ENCODE measurements at regions not wholly inside any gene's neighbourhood (a gene's known extent, or its start where the extent isn't known, plus 50 kb on each side); places are given as distances from the start of the nearest gene placed in this dataset.

DNA sequence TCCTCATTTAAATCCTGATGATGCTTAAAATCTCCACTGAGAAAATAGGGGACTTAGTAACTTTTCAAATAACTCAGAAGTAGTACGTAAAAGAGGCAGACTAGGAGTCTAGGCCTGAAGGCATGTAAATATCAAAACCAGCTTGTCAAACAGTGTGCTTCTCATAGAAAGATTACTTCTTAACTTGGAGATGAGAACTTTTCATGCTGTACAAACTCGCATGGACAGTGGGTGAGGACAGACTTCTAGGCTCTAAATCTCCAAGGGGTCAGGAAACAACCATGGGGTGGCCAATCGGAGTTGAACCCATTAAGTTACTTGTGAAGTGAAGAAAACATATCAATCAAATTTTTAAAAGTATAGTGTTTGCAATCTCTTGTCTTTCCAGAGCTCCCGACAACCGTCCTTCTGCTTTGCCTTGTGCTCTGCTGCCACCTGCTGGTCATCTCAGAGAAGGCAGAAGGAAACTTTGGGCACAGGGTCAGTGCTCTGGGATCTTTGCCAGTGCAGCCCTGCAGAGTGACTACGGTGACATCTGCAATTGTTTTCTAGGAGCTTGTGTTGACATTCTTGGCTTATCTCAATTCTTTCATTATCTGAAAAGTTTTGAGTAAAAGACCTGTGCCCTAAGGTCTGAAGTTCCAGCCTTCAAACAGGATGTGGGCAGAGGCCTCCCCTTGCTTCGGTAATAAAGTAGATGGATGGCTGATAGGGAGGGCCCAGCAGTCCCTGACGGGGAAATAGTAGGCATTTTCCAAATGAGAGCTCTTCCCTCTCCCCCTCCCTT, 105.1 kb upstream of the PDE4B start:
- peak; percentile 74 for DNase-seq

DNA sequence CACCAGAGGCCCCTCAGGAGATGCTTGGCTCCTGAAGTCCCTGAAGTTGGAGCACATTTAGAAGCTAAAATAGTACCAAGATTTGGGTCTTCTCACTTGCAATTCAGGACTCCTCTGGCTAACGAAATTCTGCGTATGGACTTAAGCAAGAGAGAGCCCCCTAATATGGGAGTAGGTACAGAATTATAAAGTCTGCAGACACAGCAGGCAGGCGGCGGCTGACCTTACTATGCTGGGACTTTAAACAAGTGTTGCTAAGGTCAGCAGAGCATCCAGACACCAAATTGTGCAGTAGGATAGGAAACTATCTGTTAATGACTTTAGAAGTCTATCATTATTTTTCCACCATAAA, 104.5 kb upstream of the PDE4B start:
- no peak for DNase-seq

DNA sequence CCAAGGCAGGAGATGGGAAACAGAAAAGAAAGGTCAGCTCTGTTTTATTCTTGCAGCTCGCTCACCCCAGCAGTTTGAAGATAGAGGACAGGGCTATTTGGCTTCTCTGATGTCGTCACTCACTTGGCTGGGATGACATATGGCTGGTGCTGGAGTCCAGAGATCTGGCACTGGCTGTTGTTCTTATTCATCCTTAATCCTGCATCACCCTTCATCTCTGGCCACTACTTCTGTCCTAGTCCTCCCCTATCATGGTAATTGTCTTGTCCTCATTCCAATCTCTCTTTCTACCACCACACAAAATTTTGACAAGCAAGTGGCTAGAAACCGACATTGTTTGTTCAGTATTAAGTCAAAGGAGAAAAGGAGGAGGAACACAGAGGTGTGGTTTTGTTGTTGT, 103.8 kb upstream of the PDE4B start:
- no peak for DNase-seq

DNA sequence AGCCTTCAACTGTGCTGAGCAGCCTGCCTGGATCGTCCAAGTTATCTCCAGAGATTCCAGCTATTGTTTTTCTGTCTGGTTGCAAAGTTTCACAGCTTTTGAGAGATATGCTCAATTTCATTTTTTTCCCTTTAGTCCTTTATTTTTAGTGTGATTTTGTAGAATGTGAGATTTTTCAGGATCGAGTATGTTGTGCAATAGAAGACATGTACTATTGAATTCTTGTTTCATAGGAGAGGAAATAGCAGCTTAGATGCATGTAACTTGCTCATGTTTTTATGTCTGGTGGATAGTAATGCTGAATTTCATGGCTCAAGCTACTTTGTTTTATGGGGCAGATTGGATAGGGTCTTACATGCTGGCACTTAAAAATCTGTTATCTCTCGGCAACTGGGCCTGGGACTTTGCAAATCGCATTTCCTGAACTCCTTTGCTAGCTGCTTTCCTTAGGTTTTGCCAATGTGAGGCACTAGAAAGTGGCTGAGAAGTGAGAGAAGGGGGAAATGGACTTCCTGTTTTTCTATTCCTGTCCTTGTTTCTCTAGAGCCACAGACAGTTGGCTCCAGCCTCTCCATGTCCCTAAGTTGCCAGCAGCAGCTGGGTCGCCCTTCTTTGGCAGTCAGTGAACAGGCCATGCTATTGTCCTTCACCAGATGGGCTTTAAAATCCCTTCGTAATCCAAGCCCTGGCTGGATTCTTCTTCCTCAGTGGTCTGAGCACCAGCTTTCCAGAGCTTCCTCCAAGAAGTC, 101.4 kb upstream of the PDE4B start:
- DNase-seq, result no peak

DNA sequence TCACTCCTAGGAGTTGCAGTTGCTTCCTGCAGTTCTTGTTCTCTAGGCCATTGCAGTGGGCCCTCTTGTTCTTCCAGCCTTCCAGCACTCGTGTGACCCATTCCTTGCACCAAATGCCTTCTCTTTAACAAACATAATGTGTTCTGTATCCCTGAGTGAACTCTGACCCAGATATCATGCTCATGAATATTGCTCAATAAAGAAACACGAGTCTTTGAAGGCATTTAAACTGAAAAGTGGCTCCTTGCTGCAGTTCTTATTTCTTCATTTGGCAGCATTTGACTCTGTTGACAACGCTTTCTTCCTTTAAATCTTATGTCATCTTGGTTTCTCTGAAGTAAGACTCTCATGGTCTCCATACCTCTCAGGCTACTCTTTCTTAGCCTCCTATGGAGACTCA, 100.7 kb upstream of the PDE4B start:
- no peak for DNase-seq

DNA sequence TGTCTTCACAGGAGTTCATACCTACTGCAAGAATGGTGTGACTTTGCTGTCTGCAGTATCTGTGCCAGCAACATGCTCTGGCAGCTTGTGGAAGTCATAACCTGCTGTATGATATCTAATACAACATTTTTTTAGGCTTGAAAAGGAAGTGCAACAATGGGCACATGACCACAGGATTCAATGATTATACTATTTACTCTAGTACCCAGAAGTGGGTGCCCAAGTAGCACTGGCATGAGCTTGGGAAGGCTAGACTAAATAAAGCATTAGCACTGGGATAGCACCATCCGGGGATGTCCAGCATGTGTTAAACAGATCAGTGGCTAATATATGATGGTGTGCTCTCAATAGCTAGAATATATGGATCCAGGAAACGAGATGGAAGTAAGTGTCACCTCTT, 98.6 kb upstream of the PDE4B start:
- DNase-seq, result no peak

DNA sequence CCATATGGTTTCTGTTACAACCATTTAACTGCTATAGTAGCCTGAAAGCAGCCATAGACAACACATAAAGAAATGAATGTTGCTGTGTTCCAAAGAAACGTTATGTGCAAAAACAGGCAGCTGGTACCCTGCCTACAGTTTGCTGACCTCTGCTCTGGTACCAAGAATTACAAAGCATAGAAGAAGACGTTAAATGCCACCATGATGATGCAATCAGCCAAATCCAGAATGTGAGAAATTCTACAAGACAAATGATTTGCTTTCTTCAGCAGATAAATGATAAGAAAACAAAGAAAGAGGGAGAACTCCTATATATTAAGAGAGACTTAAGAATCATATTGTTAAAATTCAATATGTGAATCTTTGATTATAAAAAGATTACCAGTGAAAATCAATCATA, 97.8 kb upstream of the PDE4B start:
- DNase-seq, result no peak

DNA sequence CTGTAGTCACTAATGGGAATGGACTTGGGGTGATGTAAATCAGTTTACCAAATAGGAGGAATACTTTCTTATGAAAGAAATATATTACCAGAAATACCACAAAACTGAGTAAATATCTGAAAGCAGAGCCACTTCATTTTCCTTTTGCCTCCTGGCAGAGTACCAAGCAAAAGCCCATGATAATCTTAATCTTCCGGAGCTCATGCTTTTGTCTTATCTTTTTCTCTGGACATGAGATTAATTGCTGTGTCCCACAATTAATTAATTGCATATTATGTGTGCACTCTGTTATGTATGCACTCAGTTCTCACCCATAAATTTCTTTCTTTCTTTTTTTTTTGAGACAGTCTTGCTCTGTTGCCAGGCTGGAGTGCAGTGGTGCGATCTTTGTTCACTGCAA, 94.1 kb upstream of the PDE4B start:
- DNase-seq, result no peak

DNA sequence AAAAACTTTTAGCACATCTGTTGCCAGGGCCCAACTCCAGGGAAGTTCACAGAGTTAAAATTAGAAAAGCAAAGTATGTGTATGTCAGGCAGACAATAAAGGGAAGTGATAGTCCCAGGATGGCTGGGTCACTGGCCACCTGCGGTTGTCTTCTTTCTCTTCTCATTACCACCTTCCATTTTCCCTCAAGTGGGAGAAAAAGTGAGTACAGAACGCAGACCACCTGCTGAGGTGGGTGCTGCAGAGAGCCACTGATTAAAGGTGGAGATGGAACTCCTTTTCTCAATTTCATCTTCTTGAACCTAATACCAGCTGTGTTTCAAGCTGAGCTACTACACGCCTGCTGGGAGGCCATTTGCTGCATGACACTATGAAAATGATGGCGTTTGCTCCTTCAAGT, 88.8 kb upstream of the PDE4B start:
- DNase-seq, result no peak

DNA sequence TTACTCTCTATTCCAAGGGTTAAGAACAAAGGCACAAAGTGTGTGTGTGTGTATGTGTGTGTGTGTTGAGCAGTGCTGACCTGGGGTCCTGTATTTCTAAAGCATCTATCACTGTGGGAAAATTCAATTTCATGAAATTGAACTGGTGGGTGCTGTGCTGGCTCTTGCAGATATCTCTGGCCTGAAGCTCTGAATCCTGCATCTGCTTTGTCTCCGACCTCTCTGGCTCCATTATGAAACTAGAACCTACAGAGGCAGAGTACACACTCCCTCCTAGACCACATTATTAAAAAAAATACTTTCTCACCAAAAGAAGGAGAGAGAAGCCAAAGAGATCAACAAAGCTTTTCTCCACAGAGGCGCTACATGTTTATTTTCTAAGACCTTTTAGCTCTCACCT, 88.4 kb upstream of the PDE4B start:
- no peak for DNase-seq

DNA sequence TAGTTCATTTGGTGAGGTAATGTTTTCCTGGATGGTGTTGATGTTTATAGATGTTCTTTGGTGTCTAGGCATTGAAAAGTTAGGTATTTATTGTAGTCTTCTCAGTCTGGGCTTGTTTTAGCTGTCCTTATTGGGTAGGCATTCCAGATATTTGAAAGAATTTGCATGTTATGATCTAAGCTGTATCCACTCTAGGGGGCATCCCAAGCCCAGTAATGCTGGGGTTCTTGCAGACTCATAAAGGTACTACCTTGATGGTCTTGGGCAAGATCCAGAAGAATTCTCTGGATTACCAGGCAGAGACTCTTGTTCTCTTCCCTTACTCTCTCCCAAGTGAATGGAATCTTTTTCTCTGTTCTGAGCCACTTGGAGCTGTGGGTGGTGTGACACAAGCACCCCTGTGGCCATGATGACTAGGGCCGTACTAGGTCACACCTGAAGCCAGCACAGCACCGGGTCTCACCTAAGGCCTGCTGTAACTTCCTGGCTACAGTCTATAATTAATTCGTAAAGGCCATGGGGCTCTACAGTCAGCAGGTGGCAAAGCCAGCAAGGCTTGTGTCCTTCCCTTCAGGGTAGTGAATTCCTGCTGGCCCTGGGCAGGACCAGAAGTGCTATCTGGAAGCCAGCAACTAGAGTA, 74.8 kb upstream of the PDE4B start:
- no peak for DNase-seq

DNA sequence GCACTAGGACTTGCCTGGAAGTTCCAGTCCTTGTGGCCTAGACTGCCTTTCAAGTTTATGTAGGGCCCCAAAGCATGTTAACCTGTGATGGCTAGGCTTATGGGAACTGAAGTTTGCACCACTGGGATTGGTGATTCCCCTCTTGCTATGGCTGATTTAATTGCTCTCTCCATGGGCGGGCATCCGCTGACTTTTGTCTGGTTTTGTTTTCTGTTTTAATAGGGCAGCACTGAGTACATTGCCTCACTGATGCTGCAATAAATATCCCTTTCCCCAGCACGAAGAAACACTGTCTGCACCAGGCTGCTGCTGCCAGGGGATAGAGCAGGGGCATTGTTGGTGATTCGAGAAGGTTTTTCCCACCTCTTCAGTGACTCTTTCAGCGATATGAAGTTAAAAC, 73.3 kb upstream of the PDE4B start:
- DNase-seq, result no peak

DNA sequence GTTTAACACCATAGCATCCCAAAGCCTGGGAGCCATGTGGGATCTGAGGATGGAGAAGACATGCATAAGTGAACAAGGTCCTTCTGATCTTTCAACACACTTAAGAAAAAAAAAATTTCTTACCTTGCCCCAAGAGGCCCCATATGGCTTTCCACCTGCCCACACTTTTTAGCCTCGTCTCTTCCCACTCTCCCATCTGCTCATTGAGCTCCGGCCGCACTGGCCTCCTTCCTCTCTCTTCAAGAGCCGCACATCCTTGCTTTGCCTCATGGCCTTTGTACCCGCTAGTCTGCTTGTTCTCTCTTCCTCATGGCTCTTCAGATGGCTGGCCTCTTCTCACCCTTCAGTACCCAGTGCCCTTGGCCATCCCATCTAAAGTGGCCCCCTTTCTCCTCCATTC, 70.2 kb upstream of the PDE4B start:
- DNase-seq, result no peak

DNA sequence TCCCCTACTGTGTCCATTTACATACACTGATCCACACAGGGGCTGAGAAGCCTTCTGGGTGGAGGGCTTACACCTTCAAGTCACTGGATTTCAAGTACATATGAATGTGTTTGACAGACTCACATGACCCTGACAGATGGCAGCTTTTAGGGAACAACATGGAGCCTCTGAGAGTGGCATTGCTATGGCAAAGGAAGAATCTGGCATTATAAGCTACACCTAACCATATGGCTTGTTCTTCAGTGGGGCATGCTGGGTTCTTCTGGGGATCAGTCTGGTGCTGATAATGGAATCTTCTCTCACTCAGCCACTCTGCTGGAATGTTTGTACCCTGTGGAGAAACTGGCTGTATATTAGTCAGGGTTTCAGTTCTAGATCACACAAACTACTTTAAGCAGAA, 68.5 kb upstream of the PDE4B start:
- DNase-seq, result no peak

DNA sequence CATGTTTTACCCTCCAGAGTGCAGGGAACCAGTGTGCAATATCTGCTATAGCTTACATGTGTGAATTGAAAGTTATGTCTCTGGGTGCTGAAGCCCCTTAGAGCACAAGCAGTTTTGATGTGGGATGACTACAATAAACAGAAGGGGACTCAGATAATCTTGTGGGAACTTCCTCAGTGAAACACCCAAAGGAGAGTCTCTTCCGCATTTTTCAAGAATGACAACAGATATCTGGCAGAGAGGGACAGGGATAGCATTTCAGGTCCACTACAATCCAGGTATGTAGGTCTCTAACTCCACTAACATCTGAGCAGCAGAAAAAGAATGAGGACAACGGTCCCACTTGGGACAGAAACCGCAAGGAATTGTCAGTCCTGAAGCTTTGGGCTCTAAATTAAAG, 67.6 kb upstream of the PDE4B start:
- no peak for DNase-seq

DNA sequence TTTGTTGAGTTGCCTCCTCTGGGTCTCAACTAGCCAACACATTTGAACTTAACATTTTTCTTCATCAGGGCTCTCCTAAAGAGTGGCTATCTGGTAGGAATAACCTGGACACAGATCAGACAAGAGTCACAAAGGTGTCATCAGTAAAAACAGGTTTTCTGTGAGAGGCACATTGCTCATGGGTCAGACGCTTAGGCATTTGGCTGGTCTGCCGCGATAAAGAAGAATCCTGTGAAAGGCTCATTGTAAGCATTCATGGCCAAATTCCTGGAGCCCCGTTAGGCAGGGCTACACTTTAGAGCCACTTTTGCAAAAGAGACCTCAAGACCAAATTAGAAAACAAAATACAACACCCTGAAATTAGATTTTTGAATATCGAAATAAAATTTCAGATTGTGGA, 64.2 kb upstream of the PDE4B start:
- no peak for DNase-seq

DNA sequence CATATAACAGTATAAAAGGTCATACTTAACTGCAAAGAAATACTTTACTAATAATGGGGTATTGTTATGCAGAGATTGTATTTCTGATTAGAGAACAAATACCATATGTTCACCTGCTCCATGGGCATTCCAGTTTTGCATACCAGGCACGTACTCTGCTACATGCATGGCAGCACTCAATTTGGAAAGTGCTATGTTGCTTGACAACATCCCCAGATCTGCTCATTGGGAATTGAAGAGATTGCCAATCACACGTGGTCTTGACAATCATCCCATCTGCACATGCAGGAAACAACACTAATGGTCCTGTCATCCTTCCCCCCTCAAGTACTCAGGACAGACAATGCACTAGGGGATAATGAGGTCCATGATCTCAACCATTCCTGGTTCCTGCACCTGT, 63.4 kb upstream of the PDE4B start:
- no peak for DNase-seq

DNA sequence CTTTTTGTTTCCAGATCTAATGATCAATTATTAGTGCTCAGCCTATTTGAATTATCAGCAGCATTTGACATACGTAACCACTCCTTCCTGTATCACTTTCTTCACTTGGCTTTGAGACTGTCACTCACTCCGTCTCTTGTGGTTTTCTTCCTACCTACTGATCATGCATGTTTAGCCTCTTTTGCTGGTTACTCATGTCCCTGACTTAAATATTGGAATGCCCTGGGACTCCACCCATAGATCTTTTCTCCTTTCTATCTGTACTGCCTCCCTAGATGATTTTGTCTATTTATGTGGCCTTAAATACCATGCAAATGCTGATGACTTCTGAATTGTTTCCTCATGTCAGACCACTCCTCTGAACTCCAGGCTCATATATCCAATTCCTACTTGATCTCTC, 57.7 kb upstream of the PDE4B start:
- no peak for DNase-seq

DNA sequence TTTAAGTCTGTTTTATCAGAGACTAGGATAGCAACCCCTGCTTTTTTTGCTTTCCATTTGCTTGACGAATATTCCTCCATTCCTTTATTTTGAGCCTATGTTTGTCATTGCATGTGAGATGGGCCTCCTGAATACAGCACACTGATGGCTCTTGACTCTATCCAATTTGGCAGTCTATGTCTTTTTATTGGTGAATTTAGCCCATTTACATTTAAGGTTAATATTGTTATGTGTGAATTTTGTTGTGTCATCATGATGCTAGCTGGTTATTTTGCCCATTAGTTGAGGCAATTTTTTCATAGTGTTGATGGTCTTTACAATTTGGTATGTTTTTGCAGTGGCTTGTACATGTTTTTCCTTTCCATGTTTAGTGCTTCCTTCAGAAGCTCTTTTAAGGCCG, 50.7 kb upstream of the PDE4B start:
- DNase-seq, result no peak
